H9 (cell line): ENCODE measurements at regions not wholly inside any gene's neighbourhood (a gene's known extent, or its start where the extent isn't known, plus 50 kb on each side); places are given as distances from the start of the nearest gene placed in this dataset.

Experiments used
- DNase-seq: peaks from one replicate; pipeline ENCODE4 v3.0.0-alpha.2; 2017
- H2AFZ ChIP-seq: one replicate; pipeline ENCODE4 v1.6.1; 2013; ENCODE audit warnings: mild to moderate bottlenecking, low read length, control low read depth, moderate library complexity
- H2AK5ac ChIP-seq: 2 replicates; pipeline ENCODE4 v1.6.1; 2013; ENCODE audit warnings: low read length, control low read depth, mixed read lengths; ENCODE audit not compliant: insufficient read length
- H2BK120ac ChIP-seq: one replicate; pipeline ENCODE4 v1.6.1; 2013; ENCODE audit warnings: low read depth, mild to moderate bottlenecking, low read length, control low read depth, inconsistent platforms; ENCODE audit not compliant: poor library complexity, severe bottlenecking
- H2BK12ac ChIP-seq: 2 replicates; pipeline ENCODE4 v1.6.1; 2013; ENCODE audit warnings: low read length, control low read depth, mixed read lengths, low read depth; ENCODE audit not compliant: insufficient read length
- H2BK15ac ChIP-seq: 2 replicates; pipeline ENCODE4 v1.6.1; 2013; ENCODE audit warnings: low read depth, low read length, control low read depth
- H2BK20ac ChIP-seq: one replicate; pipeline ENCODE4 v1.6.1; 2013; ENCODE audit warnings: low read depth, mild to moderate bottlenecking, low read length, control low read depth, inconsistent platforms; ENCODE audit not compliant: poor library complexity, severe bottlenecking
- H2BK5ac ChIP-seq: 2 replicates; pipeline ENCODE4 v1.6.1; 2013; ENCODE audit warnings: low read length, control low read depth, mixed read lengths; ENCODE audit not compliant: insufficient read length
- H3K14ac ChIP-seq: 2 replicates; pipeline ENCODE4 v1.6.1; 2013; ENCODE audit warnings: low read length, control low read depth; ENCODE audit not compliant: insufficient read depth
- H3K18ac ChIP-seq: 2 replicates; pipeline ENCODE4 v1.6.1; 2013; ENCODE audit warnings: low read depth, mild to moderate bottlenecking, mixed read lengths, low read length, control low read depth; ENCODE audit not compliant: insufficient read length
- H3K23ac ChIP-seq: 2 replicates; pipeline ENCODE4 v1.6.1; 2013; ENCODE audit warnings: low read length, control low read depth, mixed read lengths, low read depth; ENCODE audit not compliant: insufficient read length
- H3K23me2 ChIP-seq: 2 replicates; pipeline ENCODE4 v1.6.1; 2013; ENCODE audit warnings: low read depth, mild to moderate bottlenecking, mixed read lengths, low read length, control low read depth; ENCODE audit not compliant: insufficient read length, poor library complexity, severe bottlenecking
- H3K27ac ChIP-seq: 2 replicates; pipeline ENCODE4 v1.5.1; 2013; ENCODE audit warnings: low read length, control low read depth, mixed read lengths, low read depth; ENCODE audit not compliant: insufficient read length
- H3K27me3 ChIP-seq: 2 replicates; pipeline ENCODE4 v1.6.1; 2013; ENCODE audit warnings: low read length, control low read depth, inconsistent platforms; ENCODE audit not compliant: insufficient read depth
- H3K4ac ChIP-seq: 2 replicates; pipeline ENCODE4 v1.6.1; 2013; ENCODE audit warnings: low read depth, mild to moderate bottlenecking, control low read depth, inconsistent platforms, low read length, moderate library complexity
- H3K4me1 ChIP-seq: 2 replicates; pipeline ENCODE4 v1.6.1; 2013; ENCODE audit warnings: low read length, control low read depth, inconsistent platforms; ENCODE audit not compliant: insufficient read depth
- H3K4me2 ChIP-seq: 2 replicates; pipeline ENCODE4 v1.6.1; 2013; ENCODE audit warnings: low read length, control low read depth, mixed read lengths; ENCODE audit not compliant: insufficient read length, insufficient read depth
- H3K56ac ChIP-seq: 2 replicates; pipeline ENCODE4 v1.6.1; 2013; ENCODE audit warnings: low read depth, mild to moderate bottlenecking, mixed read lengths, low read length, control low read depth; ENCODE audit not compliant: insufficient read length
- H3K79me1 ChIP-seq: 2 replicates; pipeline ENCODE4 v1.6.1; 2013; ENCODE audit warnings: low read depth, mild to moderate bottlenecking, moderate library complexity, low read length, control low read depth, inconsistent platforms; ENCODE audit not compliant: insufficient read depth, poor library complexity, severe bottlenecking
- H3K79me2 ChIP-seq: 2 replicates; pipeline ENCODE4 v1.6.1; 2013; ENCODE audit warnings: low read length, control low read depth, inconsistent platforms; ENCODE audit not compliant: insufficient read depth
- H3K9ac ChIP-seq: 2 replicates; pipeline ENCODE4 v1.6.1; 2013; ENCODE audit warnings: low read length, control low read depth, mixed read lengths; ENCODE audit not compliant: insufficient read length; ENCODE audit errors: extremely low read depth
- H3K9me3 ChIP-seq: one replicate; pipeline ENCODE4 v1.6.1; 2013; ENCODE audit warnings: low read depth, low read length, inconsistent platforms; ENCODE audit not compliant: control insufficient read depth
- H3T11ph ChIP-seq: one replicate; pipeline ENCODE4 v1.6.1; 2013; ENCODE audit warnings: mild to moderate bottlenecking, low read length, control low read depth, inconsistent platforms
- H4K20me1 ChIP-seq: one replicate; pipeline ENCODE4 v1.6.1; 2013; ENCODE audit not compliant: control insufficient read depth, insufficient read length, insufficient read depth
- H4K5ac ChIP-seq: 2 replicates; pipeline ENCODE4 v1.6.1; 2013; ENCODE audit warnings: low read depth, mild to moderate bottlenecking, mixed read lengths, low read length, control low read depth; ENCODE audit not compliant: insufficient read length
- H4K8ac ChIP-seq: replicated peaks from 2 replicates; pipeline ENCODE4 v1.6.1; 2013; ENCODE audit warnings: low read length, control low read depth, mixed read lengths, low read depth; ENCODE audit not compliant: insufficient read length
- H4K91ac ChIP-seq: 2 replicates; pipeline ENCODE4 v1.6.1; 2013; ENCODE audit warnings: low read depth, mild to moderate bottlenecking, moderate library complexity, mixed read lengths, low read length, control low read depth; ENCODE audit not compliant: insufficient read length
- H3K27ac Mint-ChIP-seq, 3 experiments: 2 replicates in 2 of 3; 3 replicates in 1 of 3; pipeline ENCODE4 v1.8.0; 2020 to 2021; ENCODE audit warnings: mixed read lengths in 3 of 3, mild to moderate bottlenecking in 1 of 3, moderate library complexity in 1 of 3
- H3K27me3 Mint-ChIP-seq: 2 replicates; pipeline ENCODE4 v1.8.0; 2021; ENCODE audit warnings: low read depth, mild to moderate bottlenecking, moderate library complexity, mixed read lengths
- H3K36me3 Mint-ChIP-seq, 3 experiments: 2 replicates in 2 of 3; 3 replicates in 1 of 3; pipeline ENCODE4 v1.8.0; 2020 to 2021; ENCODE audit warnings: low read depth in 3 of 3, mixed read lengths in 3 of 3; ENCODE audit not compliant: insufficient read depth in 1 of 3
- H3K4me1 Mint-ChIP-seq, 2 experiments: 2 replicates each; pipeline ENCODE4 v1.8.0; 2020; ENCODE audit warnings: mixed read lengths in 2 of 2
- H3K4me3 Mint-ChIP-seq, 2 experiments: 2 replicates in 1 of 2; 3 replicates in 1 of 2; pipeline ENCODE4 v1.8.0; 2020 to 2021; ENCODE audit warnings: mild to moderate bottlenecking in 2 of 2, mixed read lengths in 2 of 2, moderate library complexity in 1 of 2
- H3K9me3 Mint-ChIP-seq, 2 experiments: 2 replicates in 1 of 2; 3 replicates in 1 of 2; pipeline ENCODE4 v1.8.0; 2020; ENCODE audit warnings: mild to moderate bottlenecking in 2 of 2, mixed read lengths in 2 of 2, moderate library complexity in 1 of 2
- CTCF ChIP-seq: fragments of 200-600 bp; sonication (generic); conservative IDR thresholded peaks from 3 replicates; pipeline ENCODE4 v1.8.0; 2021; ENCODE audit warnings: antibody characterized with exemption, mild to moderate bottlenecking
- WGBS: extraction: QIAGEN DNeasy Blood & Tissue Kit; methylation state at CpG from one replicate; pipeline ENCODE4 v1.1.7; 2013; ENCODE audit warnings: missing lambda C conversion rate, low lambda C conversion rate, mixed read lengths; ENCODE audit not compliant: insufficient read length; ENCODE audit errors: extremely low coverage; 5-methylcytosine and 5-hydroxymethylcytosine counted together

GRCh38 chr4:81606801-81607501 is 135.2 kb upstream of the RASGEF1B start:
- Histone ChIP-seq H3K79me1 (no peaks in the 10 kb centered on the region), H2AFZ (no peak overlapping the region), H2BK15ac (no peak overlapping the region), H3K14ac (no peak overlapping the region), H3K23ac (no peak overlapping the region), H4K91ac (no peak overlapping the region), H3K79me2 (no peaks in the 10 kb centered on the region), H3K56ac (no peak overlapping the region), H2BK20ac (no peak overlapping the region), H2BK120ac (no peak overlapping the region), H2BK12ac (no peak overlapping the region), H2AK5ac (no peak overlapping the region), H4K8ac (no peak overlapping the region), H3K9me3 (no peaks in the 10 kb centered on the region), H3K4me1 (no peaks in the 10 kb centered on the region), H3K23me2 (no peaks in the 10 kb centered on the region), H4K5ac (no peak overlapping the region), H2BK5ac (no peak overlapping the region), H3K18ac (no peak overlapping the region), H3K9ac (no peak overlapping the region), H3K4ac (no peak overlapping the region), H3K27ac (no peak overlapping the region), H4K20me1 (no peaks in the 10 kb centered on the region), H3K4me2 (no peak overlapping the region), H3K27me3 (no peaks in the 10 kb centered on the region), H3T11ph (no peak overlapping the region)
- H3K27ac Mint-ChIP-seq: no peak overlapping the region
- no peak for TF ChIP-seq CTCF
- DNase-seq: no peak
- no peaks in the 10 kb centered on the region for H3K9me3 Mint-ChIP-seq
- no CpG with 5 or more reads among the region's 4 CpGs for WGBS
- no peaks in the 10 kb centered on the region for H3K4me1 Mint-ChIP-seq
- no peak overlapping the region for H3K4me3 Mint-ChIP-seq
- H3K36me3 Mint-ChIP-seq: no peaks in the 10 kb centered on the region; a peak in 1 of 7 replicates
- no peaks in the 10 kb centered on the region for H3K27me3 Mint-ChIP-seq
